ENCODE measurements at regions not wholly inside any gene's neighbourhood (a gene's known extent, or its start where the extent isn't known, plus 50 kb on each side); places are given as distances from the start of the nearest gene placed in this dataset.

- no peak for DNase-seq
These were observed 143.6 kb upstream of the EOMES start for GRCh38 chr3:27865731-27866130.

GRCh38 chr3:27869152-27869551, 147.0 kb upstream of the EOMES start:
- no peak for DNase-seq

GRCh38 chr3:27877061-27878013, 155.2 kb upstream of the EOMES start:
- no peak for DNase-seq

GRCh38 chr3:27878014-27878383, 155.9 kb upstream of the EOMES start:
- no peak for DNase-seq

- DNase-seq, result no peak
These were observed 159.1 kb upstream of the EOMES start for GRCh38 chr3:27880969-27881892.

GRCh38 chr3:27883266-27883665, 161.1 kb upstream of the EOMES start:
- DNase-seq, result no peak

- no peak for DNase-seq
These were observed 163.5 kb upstream of the EOMES start for GRCh38 chr3:27885641-27886040.

- no peak for DNase-seq
These were observed 166.4 kb upstream of the EOMES start for GRCh38 chr3:27888562-27888961.

- DNase-seq, result no peak
These were observed 167.6 kb upstream of the EOMES start for GRCh38 chr3:27889745-27890144.

- DNase-seq, result no peak
These were observed 178.2 kb upstream of the EOMES start for GRCh38 chr3:27900316-27900715.

GRCh38 chr3:27903446-27903845, 181.3 kb upstream of the EOMES start:
- no peak for DNase-seq

GRCh38 chr3:27905625-27906024, 183.5 kb upstream of the EOMES start:
- DNase-seq, result no peak

GRCh38 chr3:27907148-27907547, 185.0 kb upstream of the EOMES start:
- no peak for DNase-seq

GRCh38 chr3:27907929-27908328, 185.8 kb upstream of the EOMES start:
- DNase-seq, result no peak

- no peak for DNase-seq
These were observed 188.3 kb upstream of the EOMES start for GRCh38 chr3:27910456-27910855.

GRCh38 chr3:27914199-27914598, 192.1 kb upstream of the EOMES start:
- DNase-seq, result no peak

GRCh38 chr3:27923349-27924068, 201.4 kb upstream of the EOMES start:
- no peak for DNase-seq

- no peak for DNase-seq
These were observed 205.8 kb upstream of the EOMES start for GRCh38 chr3:27927882-27928281.

- no peak for DNase-seq
These were observed 208.0 kb upstream of the EOMES start for GRCh38 chr3:27930052-27930602.

- DNase-seq, result no peak
These were observed 213.4 kb upstream of the EOMES start for GRCh38 chr3:27935492-27935891.

- DNase-seq, result no peak
These were observed 217.4 kb upstream of the EOMES start for GRCh38 chr3:27939521-27939920.

GRCh38 chr3:27939940-27940339, 217.8 kb upstream of the EOMES start:
- DNase-seq, result no peak

GRCh38 chr3:27943106-27943505, 221.0 kb upstream of the EOMES start:
- no peak for DNase-seq

All from stimulated activated CD4-positive, alpha-beta T cell treated with anti-CD3 and anti-CD28 coated beads, Interleukin-4, amount 100 ng/mL, for 1 hour (primary cell).